Fibroblast of skin of left biceps (primary cell): ENCODE measurements at regions not wholly inside any gene's neighbourhood (a gene's known extent, or its start where the extent isn't known, plus 50 kb on each side); places are given as distances from the start of the nearest gene placed in this dataset.
"Not testable (repeated sequence)": the region's sequence is repeated elsewhere in the genome, so short reads cannot be mapped to it uniquely, and the experiment has no call there.

Experiments used
- DNase-seq, 2 experiments: peaks; one replicate each; pipeline ENCODE4 v3.0.0-alpha.2; 2013; ENCODE audit warnings: low read depth in 2 of 2

GRCh38 chr4:129998436-129999150 lies 902.6 kb downstream of the C4orf33 start:
- no peak for DNase-seq

GRCh38 chr4:129999156-129999555 lies 903.2 kb downstream of the C4orf33 start:
- no peak for DNase-seq

- no peak for DNase-seq
Measured at GRCh38 chr4:130008461-130008860, 912.5 kb downstream of the C4orf33 start.

- DNase-seq = not testable (repeated sequence)
Measured at GRCh38 chr4:130012806-130013205, 916.9 kb downstream of the C4orf33 start.

GRCh38 chr4:130021706-130022105 lies 925.8 kb downstream of the C4orf33 start:
- no peak for DNase-seq

GRCh38 chr4:130023088-130023487 lies 927.1 kb downstream of the C4orf33 start:
- no peak for DNase-seq

- DNase-seq = no peak
Measured at GRCh38 chr4:130025701-130026100, 929.7 kb downstream of the C4orf33 start.

- DNase-seq = no peak
Measured at GRCh38 chr4:130026185-130026584, 930.2 kb downstream of the C4orf33 start.

GRCh38 chr4:130027973-130028372 lies 932.0 kb downstream of the C4orf33 start:
- DNase-seq = no peak

- DNase-seq = no peak
Measured at GRCh38 chr4:130028552-130028951, 932.6 kb downstream of the C4orf33 start.

GRCh38 chr4:130029442-130029841 lies 933.5 kb downstream of the C4orf33 start:
- no peak for DNase-seq

- no peak for DNase-seq
Measured at GRCh38 chr4:130031858-130032257, 935.9 kb downstream of the C4orf33 start.

GRCh38 chr4:130033657-130034056 lies 937.7 kb downstream of the C4orf33 start:
- DNase-seq = not testable (repeated sequence)

- DNase-seq = no peak
Measured at GRCh38 chr4:130034876-130035275, 938.9 kb downstream of the C4orf33 start.

- DNase-seq = no peak
Measured at GRCh38 chr4:130035391-130035790, 939.4 kb downstream of the C4orf33 start.

GRCh38 chr4:130037866-130038265 lies 941.9 kb downstream of the C4orf33 start:
- DNase-seq = not testable (repeated sequence)

GRCh38 chr4:130038540-130038939 lies 942.6 kb downstream of the C4orf33 start:
- DNase-seq = not testable (repeated sequence)

- DNase-seq = peak; percentile 55 to 65
Measured at GRCh38 chr4:130043732-130044160, 947.8 kb downstream of the C4orf33 start.

GRCh38 chr4:130044788-130045531 lies 949.0 kb downstream of the C4orf33 start:
- DNase-seq = no peak

- no peak for DNase-seq
Measured at GRCh38 chr4:130053723-130054122, 957.8 kb downstream of the C4orf33 start.

GRCh38 chr4:130054908-130055307 lies 959.0 kb downstream of the C4orf33 start:
- no peak for DNase-seq

- no peak for DNase-seq
Measured at GRCh38 chr4:130056286-130056685, 960.3 kb downstream of the C4orf33 start.

- DNase-seq = no peak
Measured at GRCh38 chr4:130064471-130064870, 968.5 kb downstream of the C4orf33 start.
